Brain microvascular endothelial cell (primary cell): ENCODE measurements at regions not wholly inside any gene's neighbourhood (a gene's known extent, or its start where the extent isn't known, plus 50 kb on each side); places are given as distances from the start of the nearest gene placed in this dataset.

Source experiments
- DNase-seq: peaks from one replicate; pipeline ENCODE4 v3.0.0-alpha.2; 2020
- H3K27ac ChIP-seq: fragments of 250-450 bp; sonication (Bioruptor Pico); 2 replicates; pipeline ENCODE4 v1.5.1; 2020; ENCODE audit warnings: mild to moderate bottlenecking, moderate library complexity
- H3K27me3 ChIP-seq: fragments of 250-450 bp; sonication (Bioruptor Pico); replicated peaks from 2 replicates; pipeline ENCODE4 v1.5.1; 2020; ENCODE audit warnings: mild to moderate bottlenecking
- H3K36me3 ChIP-seq: fragments of 250-450 bp; sonication (Bioruptor Pico); replicated peaks from 2 replicates; pipeline ENCODE4 v1.5.1; 2020; ENCODE audit warnings: mild to moderate bottlenecking
- H3K4me3 ChIP-seq: 2 replicates; pipeline ENCODE4 v1.5.1; 2011; ENCODE audit warnings: low read depth, mild to moderate bottlenecking, control low read depth, low read length, moderate library complexity
- in situ Hi-C: cut with HindIII; loops from 2 replicates; pipeline ENCODE4 v1.10.0; 2017; ENCODE audit warnings: low sequenced_read_pairs, low pct_ligation_motif_present
- TF ChIP-seq, protein P1 (sequence below): IDR thresholded peaks from 2 replicates; pipeline ENCODE4 v1.5.1; 2011; ENCODE audit warnings: low read depth, mild to moderate bottlenecking, moderate library complexity, low read length, control low read depth, inconsistent platforms; ENCODE audit errors: missing control alignments

DNA sequence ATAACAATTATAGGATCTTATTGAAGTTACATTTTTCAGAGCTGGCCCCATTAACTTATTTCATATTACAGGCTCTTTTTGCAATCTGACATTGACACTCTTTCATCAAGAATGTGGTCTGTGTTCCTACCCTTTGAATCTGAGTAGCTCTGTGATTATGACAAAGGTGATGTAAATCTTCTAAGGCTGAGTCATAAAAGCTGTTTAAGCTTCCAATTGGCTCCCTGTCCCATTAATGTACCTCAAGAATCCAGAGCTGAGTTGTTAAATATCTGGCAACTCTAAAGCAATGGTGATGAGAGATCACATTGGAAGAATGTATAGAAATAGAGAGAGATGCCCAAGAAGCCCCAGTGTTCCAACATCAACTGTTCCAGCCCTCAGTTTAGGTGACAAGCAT lies 178.5 kb upstream of the DEPDC1 start:
- Histone ChIP-seq H3K4me3 (no peak overlapping the region), H3K36me3 (no peaks in the 10 kb centered on the region), H3K27me3 (no peaks in the 10 kb centered on the region), H3K27ac (no peak overlapping the region)
- TF ChIP-seq, protein P1, sequence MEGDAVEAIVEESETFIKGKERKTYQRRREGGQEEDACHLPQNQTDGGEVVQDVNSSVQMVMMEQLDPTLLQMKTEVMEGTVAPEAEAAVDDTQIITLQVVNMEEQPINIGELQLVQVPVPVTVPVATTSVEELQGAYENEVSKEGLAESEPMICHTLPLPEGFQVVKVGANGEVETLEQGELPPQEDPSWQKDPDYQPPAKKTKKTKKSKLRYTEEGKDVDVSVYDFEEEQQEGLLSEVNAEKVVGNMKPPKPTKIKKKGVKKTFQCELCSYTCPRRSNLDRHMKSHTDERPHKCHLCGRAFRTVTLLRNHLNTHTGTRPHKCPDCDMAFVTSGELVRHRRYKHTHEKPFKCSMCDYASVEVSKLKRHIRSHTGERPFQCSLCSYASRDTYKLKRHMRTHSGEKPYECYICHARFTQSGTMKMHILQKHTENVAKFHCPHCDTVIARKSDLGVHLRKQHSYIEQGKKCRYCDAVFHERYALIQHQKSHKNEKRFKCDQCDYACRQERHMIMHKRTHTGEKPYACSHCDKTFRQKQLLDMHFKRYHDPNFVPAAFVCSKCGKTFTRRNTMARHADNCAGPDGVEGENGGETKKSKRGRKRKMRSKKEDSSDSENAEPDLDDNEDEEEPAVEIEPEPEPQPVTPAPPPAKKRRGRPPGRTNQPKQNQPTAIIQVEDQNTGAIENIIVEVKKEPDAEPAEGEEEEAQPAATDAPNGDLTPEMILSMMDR: no peak
- in situ Hi-C loops: no loop called here
- DNase-seq: no peak

DNA sequence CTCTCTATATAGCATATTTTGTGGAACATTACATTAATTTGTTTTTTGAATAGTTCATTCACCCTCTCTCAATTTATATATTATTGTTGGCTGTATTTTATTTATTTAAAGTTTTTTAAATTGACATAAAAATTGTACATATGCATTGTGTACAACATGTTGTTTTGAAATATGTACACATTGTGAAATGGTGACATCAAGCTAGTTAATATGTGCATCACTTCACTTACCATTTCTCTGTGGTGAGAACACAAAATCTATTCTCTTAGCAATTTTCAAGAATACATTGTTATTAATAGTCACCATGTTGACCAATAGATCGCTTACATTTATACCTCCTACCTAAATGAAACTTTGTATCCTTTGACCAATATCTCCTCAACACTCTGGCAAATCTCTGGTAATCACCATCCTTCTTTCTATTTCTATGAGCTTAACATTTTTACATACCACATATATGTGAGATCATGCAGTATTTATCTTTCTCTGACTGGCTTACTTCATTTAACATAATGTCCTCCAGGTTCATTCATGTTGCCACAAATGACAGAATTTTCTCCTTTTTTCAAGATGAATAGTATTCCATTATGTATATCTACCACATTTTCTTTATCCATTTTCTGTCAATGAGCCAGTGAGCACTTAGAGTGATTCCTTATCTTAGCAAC lies 180.9 kb upstream of the DEPDC1 start:
- Histone ChIP-seq H3K27ac (no peak overlapping the region), H3K36me3 (no peaks in the 10 kb centered on the region), H3K4me3 (no peak overlapping the region), H3K27me3 (no peaks in the 10 kb centered on the region)
- TF ChIP-seq, protein P1: no peak
- no peak for DNase-seq
- in situ Hi-C loops: no loop called here

DNA sequence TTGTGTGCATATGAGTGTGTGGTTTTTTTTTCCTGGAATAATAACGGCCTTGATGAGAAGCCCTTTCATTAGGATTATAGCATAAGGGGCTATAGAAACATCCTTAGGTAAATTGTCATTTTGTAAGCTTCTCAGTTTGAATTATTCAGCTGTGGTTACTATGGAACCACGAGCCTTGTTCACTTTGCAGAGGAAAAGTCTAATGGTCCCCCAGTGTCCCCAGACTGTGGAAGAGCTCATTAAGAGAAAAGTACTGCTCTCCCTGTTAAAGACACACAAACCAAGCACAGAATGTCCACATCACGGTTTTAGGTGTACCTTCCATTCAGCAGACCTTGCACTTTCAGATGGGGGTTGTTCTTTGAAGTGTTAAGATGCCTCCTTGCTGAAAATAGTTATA lies 199.3 kb upstream of the DEPDC1 start:
- H3K27ac ChIP-seq: no peak overlapping the region

DNA sequence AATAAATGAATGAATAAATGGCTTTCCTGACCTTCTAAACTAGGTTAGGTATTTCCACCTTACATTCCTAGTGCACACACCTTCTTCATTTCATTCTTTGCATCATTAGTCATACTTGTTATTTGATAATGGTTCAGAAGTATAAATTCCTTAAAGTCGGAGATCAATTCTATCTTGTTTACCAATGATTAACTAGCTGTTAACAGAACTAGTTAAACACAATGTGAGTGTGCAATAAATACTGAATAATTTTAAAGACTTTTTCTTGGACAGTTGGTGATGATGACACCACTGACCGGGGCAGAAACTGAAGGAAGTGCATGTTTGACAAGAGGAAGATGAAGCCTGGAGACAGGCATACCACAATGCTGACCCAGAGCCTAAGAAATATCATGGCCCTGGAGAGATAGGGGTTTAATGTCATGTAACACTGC lies 207.1 kb upstream of the DEPDC1 start:
- H3K36me3 ChIP-seq: no peaks in the 10 kb centered on the region
- no peak overlapping the region for H3K27ac ChIP-seq
- no peak overlapping the region for H3K4me3 ChIP-seq
- in situ Hi-C loops: no loop called here
- TF ChIP-seq, protein P1: no peak
- no peak for DNase-seq
- no peaks in the 10 kb centered on the region for H3K27me3 ChIP-seq

More for the DNA sequence above, 199.3 kb upstream of the DEPDC1 start:
- Histone ChIP-seq H3K27me3 (no peaks in the 10 kb centered on the region), H3K4me3 (no peak overlapping the region), H3K36me3 (no peaks in the 10 kb centered on the region)
- no peak for DNase-seq
- in situ Hi-C loops: no loop called here
- TF ChIP-seq, protein P1: no peak

DNA sequence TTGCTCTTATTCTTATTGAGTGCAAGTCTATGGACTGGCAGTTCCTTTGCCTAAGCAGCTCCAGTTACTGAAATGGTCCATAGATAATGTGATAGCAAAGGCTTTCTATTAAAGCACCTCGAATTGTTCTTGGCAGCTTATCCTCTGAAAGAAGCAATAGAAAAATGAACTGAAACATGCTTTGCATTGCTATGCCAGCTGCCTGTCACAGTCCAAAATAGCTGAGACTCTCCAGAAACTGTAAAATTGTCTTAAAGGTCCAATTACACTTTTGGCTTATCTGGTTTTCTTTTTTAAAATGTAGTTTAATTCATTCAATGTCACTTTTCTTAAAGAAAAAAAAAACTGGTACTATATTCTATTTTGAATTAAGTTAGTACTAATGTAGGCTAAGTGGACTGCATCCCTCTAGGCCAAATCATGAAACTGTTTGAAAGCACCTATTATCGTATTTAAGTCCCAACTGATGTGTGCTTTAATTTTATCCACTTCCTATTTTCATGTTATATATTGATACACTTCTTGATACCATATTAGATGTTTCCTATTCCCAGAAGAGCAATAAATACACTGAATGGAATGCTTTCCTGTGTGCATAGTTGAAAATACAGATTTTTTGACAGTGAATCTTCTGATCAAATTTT lies 208.0 kb upstream of the DEPDC1 start:
- DNase-seq: no peak
- Histone ChIP-seq H3K4me3 (no peak overlapping the region), H3K36me3 (no peaks in the 10 kb centered on the region), H3K27me3 (no peaks in the 10 kb centered on the region), H3K27ac (no peak overlapping the region)
- TF ChIP-seq, protein P1: no peak
- in situ Hi-C loops: no loop called here

DNA sequence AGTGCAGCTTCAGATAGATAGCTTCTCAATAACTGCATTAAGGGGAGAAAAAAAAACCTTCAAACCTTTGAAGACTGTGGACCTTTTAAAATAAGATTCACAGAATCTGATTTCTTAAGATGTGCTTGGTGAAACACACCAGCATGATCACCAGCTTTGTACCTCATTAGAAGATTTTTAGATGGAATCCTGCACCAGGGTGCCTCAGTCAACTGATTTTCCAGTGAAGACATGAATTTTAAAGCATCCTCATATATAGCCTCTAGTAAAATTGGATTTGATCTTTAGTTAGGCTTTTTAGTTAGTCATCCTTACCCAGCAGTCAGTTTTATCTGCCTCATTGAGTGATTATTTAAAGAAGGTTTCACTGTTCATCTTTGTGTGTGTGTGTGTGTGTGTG lies 208.6 kb upstream of the DEPDC1 start:
- no peaks in the 10 kb centered on the region for H3K36me3 ChIP-seq
- no peaks in the 10 kb centered on the region for H3K27me3 ChIP-seq
- DNase-seq: no peak
- no peak overlapping the region for H3K4me3 ChIP-seq
- no peak overlapping the region for H3K27ac ChIP-seq
- TF ChIP-seq, protein P1: no peak
- in situ Hi-C loops: no loop called here
